MM.1S (cell line): ENCODE measurements at regions not wholly inside any gene's neighbourhood (a gene's known extent, or its start where the extent isn't known, plus 50 kb on each side); places are given as distances from the start of the nearest gene placed in this dataset.

Experiments
- EZH2 ChIP-seq: fragments of 300-600 bp; sonication (generic); optimal IDR thresholded peaks from 2 replicates; pipeline ENCODE3; 2017; ENCODE audit warnings: low read depth, mild to moderate bottlenecking, antibody characterized with exemption, low read length, mixed read lengths
- EZH2phosphoT487 ChIP-seq: fragments of 300-600 bp; sonication (generic); IDR thresholded peaks from 2 replicates; pipeline ENCODE4 v1.6.1; 2018; ENCODE audit warnings: antibody characterized with exemption, low read length
- TF ChIP-seq, protein P1 (sequence below): fragments of 300-600 bp; sonication (generic); IDR thresholded peaks from 2 replicates; pipeline ENCODE4 v1.5.1; 2016; ENCODE audit warnings: antibody characterized with exemption, low read length, mixed read lengths

DNA sequence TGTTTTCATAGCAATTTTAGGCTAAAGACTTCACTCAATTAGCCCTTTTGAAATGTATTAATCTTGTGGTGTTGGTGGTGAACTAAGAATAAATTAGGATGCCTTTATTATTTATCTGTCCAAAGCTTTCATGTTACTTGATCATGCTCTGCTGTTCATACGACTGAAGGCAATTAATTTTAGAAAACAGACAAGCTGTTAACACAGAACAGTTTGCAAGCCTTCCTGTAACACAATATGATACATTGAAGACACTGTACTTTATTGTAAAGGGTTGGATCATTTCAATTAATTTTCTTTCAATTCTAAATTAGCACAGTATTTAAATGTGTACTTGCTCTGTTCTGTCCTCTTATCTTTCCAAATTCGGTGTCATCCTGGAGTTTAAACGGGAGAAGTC lies 794.3 kb upstream of the MIR17HG start:
- TF ChIP-seq EZH2phosphoT487 (no peak), EZH2 (no peak)
- TF ChIP-seq, protein P1, sequence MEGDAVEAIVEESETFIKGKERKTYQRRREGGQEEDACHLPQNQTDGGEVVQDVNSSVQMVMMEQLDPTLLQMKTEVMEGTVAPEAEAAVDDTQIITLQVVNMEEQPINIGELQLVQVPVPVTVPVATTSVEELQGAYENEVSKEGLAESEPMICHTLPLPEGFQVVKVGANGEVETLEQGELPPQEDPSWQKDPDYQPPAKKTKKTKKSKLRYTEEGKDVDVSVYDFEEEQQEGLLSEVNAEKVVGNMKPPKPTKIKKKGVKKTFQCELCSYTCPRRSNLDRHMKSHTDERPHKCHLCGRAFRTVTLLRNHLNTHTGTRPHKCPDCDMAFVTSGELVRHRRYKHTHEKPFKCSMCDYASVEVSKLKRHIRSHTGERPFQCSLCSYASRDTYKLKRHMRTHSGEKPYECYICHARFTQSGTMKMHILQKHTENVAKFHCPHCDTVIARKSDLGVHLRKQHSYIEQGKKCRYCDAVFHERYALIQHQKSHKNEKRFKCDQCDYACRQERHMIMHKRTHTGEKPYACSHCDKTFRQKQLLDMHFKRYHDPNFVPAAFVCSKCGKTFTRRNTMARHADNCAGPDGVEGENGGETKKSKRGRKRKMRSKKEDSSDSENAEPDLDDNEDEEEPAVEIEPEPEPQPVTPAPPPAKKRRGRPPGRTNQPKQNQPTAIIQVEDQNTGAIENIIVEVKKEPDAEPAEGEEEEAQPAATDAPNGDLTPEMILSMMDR, result no peak
